ENCODE measurements at regions not wholly inside any gene's neighbourhood (a gene's known extent, or its start where the extent isn't known, plus 50 kb on each side); places are given as distances from the start of the nearest gene placed in this dataset.
"Not testable (repeated sequence)": the region's sequence is repeated elsewhere in the genome, so short reads cannot be mapped to it uniquely, and the experiment has no call there.

GRCh38 chr11:22076271-22076930, 116.5 kb upstream of the ANO5 start:
- no peaks in the 10 kb centered on the region for H3K36me3 Mint-ChIP-seq
- H3K27me3 Mint-ChIP-seq: no peaks in the 10 kb centered on the region
- no peak overlapping the region for H3K4me3 Mint-ChIP-seq
- H3K4me1 Mint-ChIP-seq (ENCODE audit: low read depth): no peaks in the 10 kb centered on the region
- H3K27ac Mint-ChIP-seq: no peak overlapping the region
- peaks cover 16% of the 10 kb centered on the region for H3K9me3 Mint-ChIP-seq (ENCODE audit: low read depth)

- Mint-ChIP-seq H3K9me3 (ENCODE audit: low read depth) (peaks cover 23% of the 10 kb centered on the region), H3K36me3 (no peaks in the 10 kb centered on the region), H3K4me3 (no peak overlapping the region), H3K27me3 (no peaks in the 10 kb centered on the region), H3K27ac (no peak overlapping the region), H3K4me1 (ENCODE audit: low read depth) (no peaks in the 10 kb centered on the region)
Observed at GRCh38 chr11:22078063-22078462, 114.8 kb upstream of the ANO5 start.

GRCh38 chr11:22079133-22079872, 113.6 kb upstream of the ANO5 start:
- Mint-ChIP-seq H3K27ac (no peak overlapping the region), H3K36me3 (no peaks in the 10 kb centered on the region), H3K4me1 (ENCODE audit: low read depth) (no peaks in the 10 kb centered on the region), H3K27me3 (no peaks in the 10 kb centered on the region), H3K4me3 (no peak overlapping the region), H3K9me3 (ENCODE audit: low read depth) (peaks cover 21% of the 10 kb centered on the region)

- no peaks in the 10 kb centered on the region for H3K36me3 Mint-ChIP-seq
- H3K9me3 Mint-ChIP-seq (ENCODE audit: low read depth): peaks cover 16% of the 10 kb centered on the region
- H3K4me3 Mint-ChIP-seq: no peak overlapping the region
Observed at GRCh38 chr11:22082178-22082577, 110.7 kb upstream of the ANO5 start.

GRCh38 chr11:22082788-22083187, 110.1 kb upstream of the ANO5 start:
- H3K4me3 Mint-ChIP-seq: no peak overlapping the region
- H3K9me3 Mint-ChIP-seq (ENCODE audit: low read depth): peaks cover 11% of the 10 kb centered on the region
- H3K27ac Mint-ChIP-seq: no peak overlapping the region
- no peaks in the 10 kb centered on the region for H3K4me1 Mint-ChIP-seq (ENCODE audit: low read depth)
- H3K27me3 Mint-ChIP-seq: no peaks in the 10 kb centered on the region
- H3K36me3 Mint-ChIP-seq: no peaks in the 10 kb centered on the region

More at GRCh38 chr11:22082178-22082577, 110.7 kb upstream of the ANO5 start:
- H3K27me3 Mint-ChIP-seq: no peaks in the 10 kb centered on the region
- H3K27ac Mint-ChIP-seq: no peak overlapping the region
- H3K4me1 Mint-ChIP-seq (ENCODE audit: low read depth): no peaks in the 10 kb centered on the region

- H3K9me3 Mint-ChIP-seq (ENCODE audit: low read depth): peaks cover 11% of the 10 kb centered on the region
- H3K27me3 Mint-ChIP-seq: no peaks in the 10 kb centered on the region
- H3K36me3 Mint-ChIP-seq: no peaks in the 10 kb centered on the region
- no peak overlapping the region for H3K27ac Mint-ChIP-seq
- no peaks in the 10 kb centered on the region for H3K4me1 Mint-ChIP-seq (ENCODE audit: low read depth)
- no peak overlapping the region for H3K4me3 Mint-ChIP-seq
Observed at GRCh38 chr11:22084056-22084455, 108.8 kb upstream of the ANO5 start.

- Mint-ChIP-seq H3K27ac (no peak overlapping the region), H3K9me3 (ENCODE audit: low read depth) (peaks cover 11% of the 10 kb centered on the region), H3K4me1 (ENCODE audit: low read depth) (no peaks in the 10 kb centered on the region), H3K4me3 (no peak overlapping the region), H3K27me3 (no peaks in the 10 kb centered on the region), H3K36me3 (no peaks in the 10 kb centered on the region)
Observed at GRCh38 chr11:22084564-22084963, 108.3 kb upstream of the ANO5 start.

GRCh38 chr11:22089609-22090008, 103.3 kb upstream of the ANO5 start:
- no peaks in the 10 kb centered on the region for H3K27me3 Mint-ChIP-seq

GRCh38 chr11:22106566-22106965, 86.3 kb upstream of the ANO5 start:
- Mint-ChIP-seq H3K36me3 (no peaks in the 10 kb centered on the region), H3K9me3 (ENCODE audit: low read depth) (no peaks in the 10 kb centered on the region), H3K4me1 (ENCODE audit: low read depth) (no peaks in the 10 kb centered on the region), H3K27me3 (no peaks in the 10 kb centered on the region), H3K4me3 (no peak overlapping the region), H3K27ac (no peak overlapping the region)

More at GRCh38 chr11:22089609-22090008, 103.3 kb upstream of the ANO5 start:
- Mint-ChIP-seq H3K27ac (no peak overlapping the region), H3K4me1 (ENCODE audit: low read depth) (no peaks in the 10 kb centered on the region), H3K36me3 (no peaks in the 10 kb centered on the region), H3K9me3 (ENCODE audit: low read depth) (no peaks in the 10 kb centered on the region), H3K4me3 (no peak overlapping the region)

- Mint-ChIP-seq H3K4me1 (ENCODE audit: low read depth) (no peaks in the 10 kb centered on the region), H3K27me3 (no peaks in the 10 kb centered on the region), H3K27ac (no peak overlapping the region), H3K36me3 (no peaks in the 10 kb centered on the region), H3K9me3 (ENCODE audit: low read depth) (peaks cover 6% of the 10 kb centered on the region), H3K4me3 (no peak overlapping the region)
Observed at GRCh38 chr11:22115470-22116029, 77.3 kb upstream of the ANO5 start.

- not testable (repeated sequence) for H3K27me3 Mint-ChIP-seq; H3K27ac Mint-ChIP-seq; H3K4me1 Mint-ChIP-seq (ENCODE audit: low read depth); H3K36me3 Mint-ChIP-seq; H3K9me3 Mint-ChIP-seq (ENCODE audit: low read depth); H3K4me3 Mint-ChIP-seq
Observed at GRCh38 chr11:22127981-22128380, 64.9 kb upstream of the ANO5 start.

GRCh38 chr11:22130462-22131053, 62.3 kb upstream of the ANO5 start:
- H3K9me3 Mint-ChIP-seq (ENCODE audit: low read depth): peaks cover 7% of the 10 kb centered on the region
- H3K4me1 Mint-ChIP-seq (ENCODE audit: low read depth): no peaks in the 10 kb centered on the region
- H3K36me3 Mint-ChIP-seq: peaks cover 2% of the 10 kb centered on the region
- no peak overlapping the region for H3K4me3 Mint-ChIP-seq
- no peak overlapping the region for H3K27ac Mint-ChIP-seq
- H3K27me3 Mint-ChIP-seq: no peaks in the 10 kb centered on the region

- H3K4me3 Mint-ChIP-seq: no peak overlapping the region
- H3K36me3 Mint-ChIP-seq: no peaks in the 10 kb centered on the region
- no peak overlapping the region for H3K27ac Mint-ChIP-seq
- H3K27me3 Mint-ChIP-seq: no peaks in the 10 kb centered on the region
- H3K9me3 Mint-ChIP-seq (ENCODE audit: low read depth): peaks cover 8% of the 10 kb centered on the region
- no peaks in the 10 kb centered on the region for H3K4me1 Mint-ChIP-seq (ENCODE audit: low read depth)
Observed at GRCh38 chr11:22133776-22134175, 59.1 kb upstream of the ANO5 start.

GRCh38 chr11:22138264-22138663, 54.6 kb upstream of the ANO5 start:
- no peak overlapping the region for H3K4me3 Mint-ChIP-seq
- no peak overlapping the region for H3K27ac Mint-ChIP-seq
- H3K36me3 Mint-ChIP-seq: no peaks in the 10 kb centered on the region
- no peaks in the 10 kb centered on the region for H3K27me3 Mint-ChIP-seq
- H3K4me1 Mint-ChIP-seq (ENCODE audit: low read depth): no peaks in the 10 kb centered on the region
- H3K9me3 Mint-ChIP-seq (ENCODE audit: low read depth): peaks cover 4% of the 10 kb centered on the region

All from activated naive CD8-positive, alpha-beta T cell (primary cell).